Left lung (tissue), 4 donors: ENCODE measurements at regions not wholly inside any gene's neighbourhood (a gene's known extent, or its start where the extent isn't known, plus 50 kb on each side); places are given as distances from the start of the nearest gene placed in this dataset.

Experiments
- ATAC-seq: fragments of 200-7000 bp; cut with Tn5 transposase; one replicate; pipeline ENCODE4 v1.9.1; 2020; ENCODE audit warnings: moderate library complexity
- DNase-seq, 4 donors: peaks; one replicate each; pipeline ENCODE4 v3.0.0-alpha.2; 2013 to 2020
- H3K27ac ChIP-seq, 2 donors: fragments of 200-600 bp; sonication (generic) in 1 of 2; one replicate each; pipeline versions ENCODE4 v1.5.0 to v1.8.0; 2020 to 2021
- H3K27me3 ChIP-seq, 2 donors: fragments of 200-600 bp; sonication (generic) in 1 of 2; one replicate each; pipeline versions ENCODE4 v1.5.0 to v1.8.0; 2020 to 2021
- H3K36me3 ChIP-seq, 2 donors: fragments of 200-600 bp; sonication (generic) in 1 of 2; one replicate each; pipeline versions ENCODE4 v1.5.0 to v1.8.0; 2020 to 2021
- H3K4me1 ChIP-seq, 2 donors: fragments of 200-600 bp; one replicate each; pipeline ENCODE4 v1.8.0; 2021
- H3K4me3 ChIP-seq, 2 donors: fragments of 200-600 bp; sonication (generic) in 1 of 2; one replicate each; pipeline versions ENCODE4 v1.5.0 to v1.8.0; 2020 to 2021; ENCODE audit warnings: mild to moderate bottlenecking in 1 of 2
- H3K9me3 ChIP-seq, 2 donors: fragments of 200-600 bp; sonication (generic) in 1 of 2; one replicate each; pipeline versions ENCODE4 v1.5.0 to v1.8.0; 2020 to 2021
- CTCF ChIP-seq, 2 donors: fragments of 200-600 bp; sonication (generic) in 1 of 2; IDR thresholded peaks; one replicate each; pipeline versions ENCODE4 v1.5.0 to v1.8.0; 2021; ENCODE audit warnings: antibody characterized with exemption in 2 of 2
- intact Hi-C, 2 donors: fragments of 100-400 bp; cut with DNase I; formaldehyde crosslinking; loops; one replicate each; pipeline versions ENCODE4 v1.11.2 to v1.14.2; 2022
- donor health status: DM: no; HTN: yes; CAD: no.
- donor health status: DM: no; HTN: no; CAD: no.

GRCh38 chr11:42901084-42901483 is 410.7 kb upstream of the API5 start:
- DNase-seq = no peak
- intact Hi-C loops = no loop called here
- Histone ChIP-seq H3K4me3 (no peak overlapping the region), H3K27me3 (no peaks in the 10 kb centered on the region), H3K27ac (no peak overlapping the region), H3K36me3 (no peaks in the 10 kb centered on the region), H3K4me1 (no peaks in the 10 kb centered on the region), H3K9me3 (peaks cover 0 to 15% of the 10 kb centered on the region in 2 donors)
- TF ChIP-seq CTCF (IDR thresholded peaks at IDR 0.05) = no peak
- no peak for ATAC-seq

DNA sequence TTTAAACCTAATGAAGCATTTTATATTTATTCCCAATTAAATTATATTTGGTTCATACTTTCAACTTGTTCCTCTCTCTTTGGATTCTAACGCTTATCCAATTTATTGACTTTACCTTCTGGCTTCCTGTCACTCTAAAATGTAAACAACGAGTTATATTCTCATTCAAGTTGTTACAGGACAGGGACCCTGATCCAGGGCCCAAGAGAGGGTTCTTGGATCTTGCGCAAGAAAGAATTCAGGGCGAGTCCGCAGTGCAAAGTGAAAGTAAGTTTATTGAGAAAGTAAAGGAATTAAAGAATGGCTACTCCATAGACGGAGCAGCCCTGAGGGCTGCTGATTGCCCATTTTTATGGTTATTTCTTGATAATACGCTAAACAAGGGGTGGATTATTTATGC is 405.6 kb upstream of the API5 start:
- no peak for DNase-seq

DNA sequence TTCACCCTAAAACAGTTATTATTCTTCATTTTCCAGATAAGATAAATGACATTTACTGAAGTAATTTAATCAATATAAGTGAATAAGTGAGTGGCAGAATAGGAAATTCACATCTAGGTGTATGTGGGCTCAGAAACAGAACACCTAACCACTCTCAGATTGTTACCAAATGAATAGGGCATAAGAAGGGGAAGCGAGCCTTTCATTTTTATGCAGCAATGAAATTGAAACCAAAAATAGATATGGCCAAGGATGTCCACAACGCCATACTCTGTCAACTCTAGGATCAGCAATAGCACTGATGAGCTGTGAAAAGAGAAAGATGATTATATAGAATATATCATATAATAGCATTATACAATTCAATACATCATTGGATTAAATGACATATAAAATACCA is 398.1 kb upstream of the API5 start:
- DNase-seq (no peak), ATAC-seq (no peak)
- Histone ChIP-seq H3K9me3 (peaks cover 0 to 30% of the 10 kb centered on the region in 2 donors), H3K4me1 (no peaks in the 10 kb centered on the region), H3K4me3 (no peak overlapping the region), H3K36me3 (no peaks in the 10 kb centered on the region), H3K27ac (no peak overlapping the region), H3K27me3 (no peaks in the 10 kb centered on the region)
- TF ChIP-seq CTCF (IDR thresholded peaks at IDR 0.05) = no peak
- intact Hi-C loops = no loop called here

More for the DNA sequence above, 405.6 kb upstream of the API5 start:
- TF ChIP-seq CTCF (IDR thresholded peaks at IDR 0.05) = no peak
- no peak overlapping the region for H3K4me3 ChIP-seq
- no peak overlapping the region for H3K27ac ChIP-seq
- intact Hi-C loops = no loop called here
- peaks cover 0 to 19% of the 10 kb centered on the region in 2 donors for H3K9me3 ChIP-seq
- no peaks in the 10 kb centered on the region for H3K36me3 ChIP-seq
- no peaks in the 10 kb centered on the region for H3K27me3 ChIP-seq
- no peaks in the 10 kb centered on the region for H3K4me1 ChIP-seq
- no peak for ATAC-seq

DNA sequence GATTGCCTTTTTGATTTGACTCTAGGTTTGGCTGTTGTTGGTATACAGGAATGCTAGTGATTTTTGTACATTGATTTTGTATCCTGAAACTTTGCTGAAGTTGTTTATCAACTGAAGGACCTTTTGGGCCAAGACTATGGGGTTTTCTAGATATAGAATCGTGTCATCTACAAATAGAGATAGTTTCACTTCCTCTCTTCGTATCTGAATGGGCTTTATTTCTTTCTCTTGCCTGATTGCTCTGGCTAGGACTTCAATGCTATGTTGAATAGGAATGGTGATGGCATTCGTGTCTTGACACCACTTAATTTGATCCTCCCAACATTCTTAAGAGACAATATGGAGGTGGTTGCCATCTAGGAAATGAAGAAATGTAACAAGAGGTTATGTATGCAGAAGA is 388.1 kb upstream of the API5 start:
- intact Hi-C loops = no loop called here
- no peaks in the 10 kb centered on the region for H3K4me1 ChIP-seq
- peaks cover 0 to 7% of the 10 kb centered on the region in 2 donors for H3K9me3 ChIP-seq
- no peaks in the 10 kb centered on the region for H3K36me3 ChIP-seq
- ATAC-seq (no peak), DNase-seq (no peak)
- H3K4me3 ChIP-seq = no peak overlapping the region
- no peak overlapping the region for H3K27ac ChIP-seq
- no peak for TF ChIP-seq CTCF (IDR thresholded peaks at IDR 0.05)
- no peaks in the 10 kb centered on the region for H3K27me3 ChIP-seq

GRCh38 chr11:42925916-42926315 is 385.9 kb upstream of the API5 start:
- Histone ChIP-seq H3K36me3 (no peaks in the 10 kb centered on the region), H3K27ac (no peak overlapping the region), H3K27me3 (no peaks in the 10 kb centered on the region), H3K4me3 (no peak overlapping the region), H3K9me3 (peaks cover 0 to 7% of the 10 kb centered on the region in 2 donors), H3K4me1 (no peaks in the 10 kb centered on the region)
- ATAC-seq = no peak
- DNase-seq = no peak
- TF ChIP-seq CTCF (IDR thresholded peaks at IDR 0.05) = no peak
- intact Hi-C loops = no loop called here
